GM12874 (cell line): ENCODE measurements at regions not wholly inside any gene's neighbourhood (a gene's known extent, or its start where the extent isn't known, plus 50 kb on each side); places are given as distances from the start of the nearest gene placed in this dataset.

Experiments used
- TF ChIP-seq, protein P1 (sequence below): IDR thresholded peaks from 2 replicates; pipeline ENCODE4 v1.5.1; 2011; ENCODE audit warnings: low read depth, mild to moderate bottlenecking, control low read depth, low read length, moderate library complexity; ENCODE audit not compliant: insufficient read depth

DNA sequence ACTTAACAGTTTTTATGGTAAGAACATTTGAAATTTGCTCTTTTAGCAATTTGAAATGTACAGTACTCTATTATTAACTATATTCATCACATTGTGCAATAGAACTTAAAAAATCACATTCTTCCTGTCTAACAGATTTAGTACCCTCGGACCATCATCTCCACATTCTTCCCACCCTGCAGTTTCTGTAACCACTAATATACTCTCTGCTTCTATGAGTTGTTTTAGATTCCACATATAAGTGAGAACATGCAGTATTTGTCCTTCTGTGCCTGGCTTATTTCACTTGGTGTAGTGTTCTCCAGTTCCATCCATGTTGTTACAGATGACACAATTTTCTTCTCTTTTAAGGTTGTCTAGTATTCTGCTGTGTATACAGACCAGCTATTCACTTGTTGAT, 88.9 kb upstream of the SEC61G start:
- TF ChIP-seq, protein P1, sequence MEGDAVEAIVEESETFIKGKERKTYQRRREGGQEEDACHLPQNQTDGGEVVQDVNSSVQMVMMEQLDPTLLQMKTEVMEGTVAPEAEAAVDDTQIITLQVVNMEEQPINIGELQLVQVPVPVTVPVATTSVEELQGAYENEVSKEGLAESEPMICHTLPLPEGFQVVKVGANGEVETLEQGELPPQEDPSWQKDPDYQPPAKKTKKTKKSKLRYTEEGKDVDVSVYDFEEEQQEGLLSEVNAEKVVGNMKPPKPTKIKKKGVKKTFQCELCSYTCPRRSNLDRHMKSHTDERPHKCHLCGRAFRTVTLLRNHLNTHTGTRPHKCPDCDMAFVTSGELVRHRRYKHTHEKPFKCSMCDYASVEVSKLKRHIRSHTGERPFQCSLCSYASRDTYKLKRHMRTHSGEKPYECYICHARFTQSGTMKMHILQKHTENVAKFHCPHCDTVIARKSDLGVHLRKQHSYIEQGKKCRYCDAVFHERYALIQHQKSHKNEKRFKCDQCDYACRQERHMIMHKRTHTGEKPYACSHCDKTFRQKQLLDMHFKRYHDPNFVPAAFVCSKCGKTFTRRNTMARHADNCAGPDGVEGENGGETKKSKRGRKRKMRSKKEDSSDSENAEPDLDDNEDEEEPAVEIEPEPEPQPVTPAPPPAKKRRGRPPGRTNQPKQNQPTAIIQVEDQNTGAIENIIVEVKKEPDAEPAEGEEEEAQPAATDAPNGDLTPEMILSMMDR = no peak

DNA sequence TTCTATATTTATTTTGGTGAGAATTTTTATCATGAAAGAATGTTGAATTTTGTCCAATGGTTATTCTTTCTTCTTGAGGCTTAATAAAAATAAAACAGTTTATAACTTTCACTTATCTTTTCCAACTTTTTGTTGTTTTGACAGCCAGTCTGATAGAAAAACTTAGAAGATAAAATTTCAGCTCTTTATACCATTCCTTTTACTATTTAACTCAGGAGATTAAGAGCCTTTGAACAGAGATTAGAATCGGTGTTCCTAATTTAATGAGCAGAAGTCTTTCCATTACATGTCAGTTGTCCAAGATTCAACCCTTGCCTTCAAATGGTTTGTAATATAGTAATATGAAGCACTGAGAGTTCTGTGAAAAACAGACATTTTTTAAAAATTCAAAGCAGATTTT, 97.8 kb upstream of the SEC61G start:
- TF ChIP-seq, protein P1 = no peak

DNA sequence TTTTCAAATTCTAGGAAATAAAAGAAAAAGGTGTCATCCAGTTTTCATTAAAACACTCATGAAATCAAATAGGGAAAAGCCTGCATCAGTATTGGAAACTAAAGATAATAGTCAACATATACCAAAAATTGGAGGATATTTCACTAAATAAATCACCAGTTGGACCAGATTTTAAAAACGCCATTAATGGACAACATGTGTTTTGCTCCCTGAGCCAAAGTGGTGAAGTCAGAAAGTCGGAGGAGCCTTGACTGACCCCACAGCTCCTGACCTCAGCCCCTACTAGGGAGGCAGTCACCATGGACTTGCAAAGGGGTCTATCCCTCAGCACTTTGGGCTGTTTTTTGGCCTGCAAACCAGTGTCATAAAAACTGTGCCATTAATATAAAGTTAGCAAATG, 98.3 kb upstream of the SEC61G start:
- TF ChIP-seq, protein P1 = no peak

DNA sequence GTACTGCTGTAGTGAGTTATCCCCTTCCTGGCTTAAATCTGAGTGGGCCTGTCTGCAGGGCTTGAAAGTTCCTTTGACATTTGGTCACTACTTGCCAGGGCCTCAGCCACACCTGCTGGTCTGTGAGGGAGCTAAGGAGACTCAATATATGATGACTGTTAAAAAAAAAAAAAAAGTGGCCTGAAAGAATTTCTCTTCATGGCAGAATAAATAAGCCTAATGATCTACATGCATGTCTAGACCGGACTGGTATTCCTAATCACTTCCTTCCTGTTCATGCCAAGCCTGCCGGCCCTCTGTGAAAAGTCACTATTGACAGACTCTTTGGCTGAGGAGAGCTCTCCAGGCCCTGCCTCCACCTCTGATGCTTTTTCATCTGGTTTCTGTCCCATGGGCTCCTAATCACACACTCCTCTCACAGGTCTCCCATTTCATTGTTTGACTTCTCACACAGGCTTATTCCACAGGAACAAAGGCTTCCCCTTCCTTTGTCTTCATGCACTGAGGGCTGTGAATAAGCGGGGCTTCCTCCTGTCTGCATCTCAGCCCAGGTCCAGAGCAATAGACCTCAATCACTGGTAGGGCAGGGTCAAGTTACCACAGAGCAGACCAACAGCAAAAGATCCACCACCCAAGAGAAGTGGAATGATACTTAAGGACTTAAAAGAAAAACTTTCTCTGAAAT, 99.1 kb upstream of the SEC61G start:
- TF ChIP-seq, protein P1 = no peak

DNA sequence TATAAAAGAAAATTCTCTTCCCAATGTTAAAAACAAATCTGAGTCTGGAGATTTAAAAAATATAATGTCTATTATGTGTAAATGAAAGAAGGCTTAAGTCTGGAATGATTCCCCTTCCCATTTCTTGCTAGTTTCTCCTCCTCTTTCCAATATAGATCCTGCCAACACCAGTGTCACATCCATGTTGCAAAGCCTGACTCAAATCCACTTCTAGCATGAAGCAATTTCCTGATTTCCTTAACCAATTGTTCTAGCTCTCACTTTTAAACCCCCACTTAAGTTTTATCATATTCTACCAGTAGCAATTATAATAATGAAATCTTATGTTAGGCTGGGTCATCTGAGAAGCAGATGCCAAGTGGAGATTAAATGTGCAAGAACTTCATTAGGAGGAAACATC, 100.1 kb upstream of the SEC61G start:
- TF ChIP-seq, protein P1 = no peak

DNA sequence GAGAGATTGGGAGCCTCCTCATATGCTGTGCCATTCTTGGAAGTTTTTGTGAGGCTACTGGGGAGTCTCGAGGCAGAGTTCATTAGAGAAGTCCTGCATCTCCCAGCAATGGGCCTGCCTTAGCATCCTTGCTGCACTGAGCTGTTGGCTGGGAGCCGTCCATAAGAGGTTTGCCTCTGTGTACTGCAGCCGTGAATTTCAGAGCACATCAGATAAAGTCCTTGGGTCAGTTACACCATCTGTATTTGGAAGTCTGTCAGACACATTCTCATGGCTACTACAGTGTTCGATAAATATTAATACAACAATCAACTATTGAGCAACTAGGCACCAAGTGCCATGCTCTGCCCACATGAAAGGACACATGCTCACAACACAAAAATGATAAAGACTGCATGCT, 100.5 kb upstream of the SEC61G start:
- TF ChIP-seq, protein P1 = no peak

DNA sequence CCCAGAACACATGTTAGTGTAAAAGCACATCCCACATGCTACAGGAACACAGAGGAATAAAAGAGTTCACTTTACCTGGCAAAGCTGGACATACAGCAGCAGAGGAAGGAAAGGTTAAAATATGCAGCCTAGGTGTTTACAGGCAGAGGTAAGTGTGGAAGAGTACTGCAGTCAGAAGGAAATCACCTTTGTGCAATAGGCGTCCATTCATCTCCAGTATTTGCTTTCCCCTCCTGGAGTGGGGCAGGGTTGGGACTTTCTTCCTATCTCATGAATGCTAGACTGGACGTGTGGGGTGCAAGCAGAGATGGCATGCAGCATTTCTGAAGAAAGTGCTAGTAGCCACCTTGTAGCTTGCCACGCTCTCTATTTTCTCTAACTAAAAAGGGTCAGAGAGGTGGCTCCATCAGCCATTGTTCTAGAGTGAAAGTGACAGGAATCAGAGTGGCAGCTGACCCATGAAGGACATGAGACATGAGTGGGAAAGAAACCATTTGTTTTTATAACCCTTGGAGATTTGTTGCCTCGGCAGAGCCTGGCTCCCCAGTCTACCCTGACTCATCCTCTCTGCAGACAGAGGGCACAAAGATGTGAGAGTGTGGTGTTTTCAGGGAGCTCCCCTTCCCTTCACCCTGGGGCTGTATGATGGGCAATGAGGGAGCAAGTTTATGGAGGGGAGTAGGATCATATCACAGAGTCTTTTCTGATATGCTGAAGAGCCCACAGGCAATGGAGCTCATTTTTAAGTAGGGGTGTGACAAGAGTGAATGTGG, 101.2 kb upstream of the SEC61G start:
- TF ChIP-seq, protein P1 = no peak
